Subcutaneous abdominal adipose tissue (tissue), 5 donors: ENCODE measurements at regions not wholly inside any gene's neighbourhood (a gene's known extent, or its start where the extent isn't known, plus 50 kb on each side); places are given as distances from the start of the nearest gene placed in this dataset.

Experiments used
- H3K27ac ChIP-seq: one replicate; pipeline ENCODE4 v1.7.0; 2013; ENCODE audit warnings: low read depth, mild to moderate bottlenecking, inconsistent platforms, low read length, moderate library complexity
- H3K27me3 ChIP-seq, 5 donors: one replicate each; pipeline ENCODE4 v1.7.0; 2013; ENCODE audit warnings: low read length in 5 of 5, inconsistent platforms in 1 of 5; ENCODE audit not compliant: control insufficient read depth in 5 of 5, insufficient read depth in 4 of 5
- H3K36me3 ChIP-seq, 5 donors: one replicate each; pipeline ENCODE4 v1.7.0; 2013; ENCODE audit warnings: low read length in 5 of 5; ENCODE audit not compliant: control insufficient read depth in 5 of 5, insufficient read depth in 5 of 5
- H3K4me1 ChIP-seq, 5 donors: one replicate each; pipeline ENCODE4 v1.7.0; 2013; ENCODE audit warnings: low read length in 5 of 5, mild to moderate bottlenecking in 3 of 5, moderate library complexity in 1 of 5; ENCODE audit not compliant: control insufficient read depth in 5 of 5, insufficient read depth in 5 of 5
- H3K4me3 ChIP-seq, 5 donors: one replicate each; pipeline ENCODE4 v1.7.0; 2013; ENCODE audit warnings: low read length in 5 of 5, low read depth in 1 of 5
- H3K9ac ChIP-seq, 5 donors: one replicate each; pipeline ENCODE4 v1.7.0; 2013; ENCODE audit warnings: low read length in 5 of 5, mild to moderate bottlenecking in 4 of 5, moderate library complexity in 3 of 5
- H3K9me3 ChIP-seq, 5 donors: one replicate each; pipeline ENCODE4 v1.7.0; 2013; ENCODE audit warnings: low read length in 5 of 5; ENCODE audit not compliant: control insufficient read depth in 5 of 5
- donor health status: healthy.
- donor health status: healthy.
- donor health status: healthy.
- donor health status: healthy.
- donor health status: healthy.

GRCh38 chr1:5708346-5709245, 283.6 kb downstream of the NPHP4 start:
- Histone ChIP-seq H3K9ac (no peak overlapping the region), H3K9me3 (peaks cover 2 to 9% (median 4%) of the 10 kb centered on the region in 5 donors), H3K36me3 (no peaks in the 10 kb centered on the region)

GRCh38 chr1:5707566-5708345, 284.5 kb downstream of the NPHP4 start:
- Histone ChIP-seq H3K27me3 (peaks cover 5 to 42% (median 6%) of the 10 kb centered on the region in 5 donors), H3K4me3 (no peak overlapping the region), H3K27ac (no peak overlapping the region)

More at GRCh38 chr1:5708346-5709245, 283.6 kb downstream of the NPHP4 start:
- H3K27me3 ChIP-seq = peaks cover 5 to 40% (median 6%) of the 10 kb centered on the region in 5 donors
- peaks cover 0 to 2% (median 0%) of the 10 kb centered on the region in 5 donors for H3K4me1 ChIP-seq
- no peak overlapping the region for H3K4me3 ChIP-seq
- no peak overlapping the region for H3K27ac ChIP-seq

GRCh38 chr1:5706239-5706638, 286.0 kb downstream of the NPHP4 start:
- Histone ChIP-seq H3K27ac (no peak overlapping the region), H3K9me3 (peaks cover 2 to 9% (median 4%) of the 10 kb centered on the region in 5 donors), H3K4me1 (peaks cover 0 to 2% (median 0%) of the 10 kb centered on the region in 5 donors), H3K36me3 (no peaks in the 10 kb centered on the region), H3K27me3 (peaks cover 0 to 30% (median 6%) of the 10 kb centered on the region in 5 donors), H3K4me3 (no peak overlapping the region), H3K9ac (no peak overlapping the region)

More at GRCh38 chr1:5707566-5708345, 284.5 kb downstream of the NPHP4 start:
- peaks cover 0 to 2% (median 0%) of the 10 kb centered on the region in 5 donors for H3K4me1 ChIP-seq
- H3K9ac ChIP-seq = no peak overlapping the region
- H3K36me3 ChIP-seq = no peaks in the 10 kb centered on the region
- peaks cover 2 to 9% (median 4%) of the 10 kb centered on the region in 5 donors for H3K9me3 ChIP-seq

DNA sequence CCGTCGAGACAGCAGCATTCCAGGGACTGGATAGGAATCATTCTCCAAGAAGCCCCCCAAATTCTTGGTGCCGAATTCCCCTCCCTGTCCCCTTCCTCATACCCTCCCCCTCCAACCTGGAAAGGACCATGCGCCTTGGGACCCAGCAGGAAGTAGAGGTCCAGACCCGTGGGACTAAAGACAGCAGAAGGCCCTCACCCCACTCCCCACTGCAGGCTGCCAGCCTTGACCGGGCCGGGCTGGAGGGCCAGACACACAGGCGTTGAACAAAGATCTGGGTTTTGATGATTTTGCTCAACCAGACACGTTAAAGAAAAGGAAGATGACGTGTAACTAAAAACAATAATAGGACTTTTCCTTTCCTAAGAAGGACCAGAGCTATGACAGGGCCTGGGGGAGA, 286.5 kb downstream of the NPHP4 start:
- H3K9me3 ChIP-seq = peaks cover 2 to 9% (median 4%) of the 10 kb centered on the region in 5 donors
- H3K4me1 ChIP-seq = peaks cover 0 to 2% (median 0%) of the 10 kb centered on the region in 5 donors
- no peaks in the 10 kb centered on the region for H3K36me3 ChIP-seq
- H3K27ac ChIP-seq = no peak overlapping the region
- H3K4me3 ChIP-seq = no peak overlapping the region
- H3K27me3 ChIP-seq = peaks cover 0 to 30% (median 6%) of the 10 kb centered on the region in 5 donors
- H3K9ac ChIP-seq = no peak overlapping the region

DNA sequence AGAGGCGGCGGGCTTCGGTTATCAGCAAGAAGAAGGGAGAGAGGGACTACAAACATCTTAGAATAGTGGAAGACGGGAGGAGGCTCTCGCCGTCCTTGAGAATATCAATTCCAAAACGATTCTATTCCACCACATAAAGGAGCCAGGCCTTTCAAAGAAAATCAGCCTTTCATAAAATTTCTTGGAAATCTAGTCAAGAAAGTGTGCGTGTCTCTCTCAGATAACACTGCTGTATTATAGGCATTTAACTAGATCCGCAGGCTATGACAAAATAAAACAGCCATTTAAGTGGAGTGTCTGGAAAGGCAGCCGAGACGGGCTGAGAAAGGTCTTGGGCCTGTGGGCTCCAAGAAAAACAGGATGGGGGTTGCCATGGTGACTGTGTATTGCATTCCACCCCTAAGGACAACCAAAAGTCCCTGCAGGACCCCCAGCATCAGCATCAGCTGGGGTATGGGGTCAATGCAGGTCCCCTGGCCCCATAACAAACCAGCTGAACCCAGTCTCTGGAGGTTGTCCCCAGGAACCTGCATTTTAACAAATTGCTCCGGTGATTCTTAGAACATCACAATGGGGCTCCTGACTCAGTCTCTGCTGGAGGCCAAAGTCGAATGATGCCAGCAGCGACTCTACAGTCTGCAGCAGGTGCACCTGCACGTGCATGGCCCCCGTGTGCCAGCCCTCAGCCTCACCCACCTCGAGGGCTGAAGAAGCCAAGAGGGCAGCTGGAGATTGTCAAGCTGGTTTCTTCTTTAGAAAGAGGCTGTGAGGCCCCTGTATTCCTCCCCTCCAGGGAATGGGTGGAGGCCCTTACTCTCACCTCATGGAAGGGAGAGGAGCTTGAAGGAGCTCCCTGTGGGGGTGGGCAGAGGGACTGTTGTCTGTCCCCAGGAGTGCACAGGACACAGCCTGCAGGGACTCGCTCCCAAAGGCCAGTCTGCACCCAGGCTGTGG, 287.4 kb downstream of the NPHP4 start:
- Histone ChIP-seq H3K4me3 (no peak overlapping the region), H3K27ac (no peak overlapping the region), H3K9me3 (peaks cover 0 to 9% (median 5%) of the 10 kb centered on the region in 5 donors), H3K9ac (no peak overlapping the region), H3K36me3 (no peaks in the 10 kb centered on the region), H3K27me3 (peaks cover 0 to 30% (median 6%) of the 10 kb centered on the region in 5 donors), H3K4me1 (no peaks in the 10 kb centered on the region)

DNA sequence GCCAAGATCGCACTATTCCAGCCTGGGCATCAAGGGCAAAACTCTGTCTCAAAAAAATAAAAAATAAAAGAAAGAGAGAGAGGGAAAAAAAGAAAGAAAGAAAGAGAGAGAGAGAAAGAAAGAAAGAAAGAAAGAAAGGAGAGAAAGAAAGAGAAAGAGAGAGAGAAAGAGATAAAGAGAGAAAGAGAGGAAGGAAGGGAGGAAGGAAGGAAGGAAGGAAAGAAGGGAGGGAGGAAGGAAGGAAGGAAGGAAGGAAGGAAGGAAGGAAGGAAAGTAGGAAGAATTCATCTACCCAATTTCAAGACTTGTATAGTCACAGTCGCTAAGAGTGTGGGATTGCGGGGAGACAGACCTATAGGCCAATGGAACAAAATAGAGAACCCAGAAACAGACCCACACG, 290.6 kb downstream of the NPHP4 start:
- peaks cover 0 to 8% (median 2%) of the 10 kb centered on the region in 5 donors for H3K9me3 ChIP-seq
- H3K9ac ChIP-seq = no peak overlapping the region
- H3K4me3 ChIP-seq = no peak overlapping the region
- no peak overlapping the region for H3K27ac ChIP-seq
- no peaks in the 10 kb centered on the region for H3K36me3 ChIP-seq
- H3K4me1 ChIP-seq = no peaks in the 10 kb centered on the region
- H3K27me3 ChIP-seq = peaks cover 4 to 21% (median 11%) of the 10 kb centered on the region in 5 donors

DNA sequence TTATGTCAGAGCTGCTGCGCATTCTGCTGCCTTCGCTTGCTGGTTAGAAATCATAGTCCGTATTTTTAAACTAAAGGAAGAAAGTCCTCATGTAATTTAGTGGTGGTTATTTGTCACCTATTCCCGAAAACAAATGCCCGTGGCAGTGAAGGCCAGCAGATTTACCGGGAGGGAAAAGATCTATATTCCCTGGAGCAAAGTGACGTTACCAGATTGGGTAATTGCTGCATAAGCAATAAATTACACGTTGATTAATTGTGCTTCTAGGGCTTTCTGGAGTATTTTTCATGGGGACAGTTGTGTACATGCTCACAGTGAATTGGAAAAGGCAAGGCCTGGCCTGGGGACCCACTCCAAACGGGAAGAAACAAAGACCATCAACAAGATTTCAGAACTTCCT, 298.7 kb downstream of the NPHP4 start:
- Histone ChIP-seq H3K27ac (no peak overlapping the region), H3K36me3 (no peaks in the 10 kb centered on the region), H3K4me3 (no peak overlapping the region), H3K4me1 (no peaks in the 10 kb centered on the region), H3K27me3 (peaks cover 6 to 14% (median 9%) of the 10 kb centered on the region in 5 donors), H3K9ac (no peak overlapping the region), H3K9me3 (no peaks in the 10 kb centered on the region)

- Histone ChIP-seq H3K4me1 (no peaks in the 10 kb centered on the region), H3K36me3 (no peaks in the 10 kb centered on the region), H3K27me3 (peaks cover 6 to 14% (median 9%) of the 10 kb centered on the region in 5 donors), H3K9me3 (no peaks in the 10 kb centered on the region), H3K9ac (no peak overlapping the region), H3K4me3 (no peak overlapping the region), H3K27ac (no peak overlapping the region)
Observed at GRCh38 chr1:5692664-5693063, 299.6 kb downstream of the NPHP4 start.

DNA sequence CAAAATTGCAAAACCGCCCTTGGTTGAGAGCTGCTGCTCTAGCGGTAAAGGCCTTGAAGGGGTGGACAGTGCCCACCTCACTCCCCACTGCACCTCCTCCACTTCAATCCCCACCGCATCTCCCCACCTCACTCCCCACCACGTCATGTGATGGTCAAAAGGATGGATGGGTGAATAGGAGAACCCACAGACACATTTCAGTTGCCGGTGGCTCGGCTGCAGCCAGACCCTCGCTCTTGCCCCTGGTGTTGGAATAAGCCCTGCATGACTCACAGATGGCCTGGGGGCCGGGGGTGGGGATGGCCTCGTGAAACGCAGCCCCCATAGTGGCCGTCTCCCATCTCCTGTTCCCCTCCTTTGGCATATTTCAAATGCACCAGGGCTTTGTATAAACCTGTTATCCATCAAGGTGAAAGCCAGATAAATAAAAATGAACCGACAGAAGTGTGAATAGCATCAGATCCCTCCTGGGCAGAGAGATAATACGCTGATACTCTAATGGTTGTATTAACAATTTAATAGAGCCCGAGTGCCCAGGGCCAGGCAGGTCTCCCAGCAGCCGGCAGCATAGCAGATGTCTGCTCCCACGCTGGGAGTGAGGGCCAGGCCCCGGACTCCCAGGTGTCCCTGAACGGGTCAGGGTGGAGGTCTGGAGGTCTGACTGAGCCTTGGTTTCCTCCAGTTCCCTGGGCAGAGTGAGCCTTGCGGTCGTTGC, 300.3 kb downstream of the NPHP4 start:
- Histone ChIP-seq H3K9me3 (no peaks in the 10 kb centered on the region), H3K36me3 (no peaks in the 10 kb centered on the region), H3K27ac (no peak overlapping the region), H3K9ac (no peak overlapping the region), H3K27me3 (peaks cover 6 to 14% (median 9%) of the 10 kb centered on the region in 5 donors), H3K4me1 (no peaks in the 10 kb centered on the region), H3K4me3 (no peak overlapping the region)
